VCaP (cell line): ENCODE measurements at regions not wholly inside any gene's neighbourhood (a gene's known extent, or its start where the extent isn't known, plus 50 kb on each side); places are given as distances from the start of the nearest gene placed in this dataset.

Experiments used
- H3K27ac ChIP-seq: fragments of 450-650 bp; 2 replicates; pipeline ENCODE4 v1.5.1; 2017
- TF ChIP-seq, protein P1 (sequence below): fragments of 450-650 bp; conservative IDR thresholded peaks from 2 replicates; pipeline ENCODE4 v1.5.1; 2017; ENCODE audit warnings: mild to moderate bottlenecking, moderate library complexity

DNA sequence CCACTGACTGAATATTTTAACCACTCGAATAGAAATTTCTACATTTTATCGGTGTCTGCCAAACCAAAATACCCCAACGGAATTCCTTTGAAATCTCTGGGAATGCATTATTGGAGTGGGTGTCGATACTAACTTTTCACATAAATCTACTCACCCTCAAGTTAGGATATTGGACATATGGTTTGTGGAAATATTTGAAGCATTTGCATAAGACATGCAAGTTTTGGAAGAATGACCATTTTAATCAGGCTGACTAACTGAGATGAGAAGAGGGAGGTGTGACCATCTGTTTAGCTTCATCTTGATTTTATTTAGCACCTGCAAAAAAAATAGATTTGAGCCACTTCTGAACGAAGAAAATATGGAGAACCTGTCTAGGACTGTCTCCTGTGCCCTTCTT lies 61.2 kb downstream of the KLF6 start:
- TF ChIP-seq, protein P1, sequence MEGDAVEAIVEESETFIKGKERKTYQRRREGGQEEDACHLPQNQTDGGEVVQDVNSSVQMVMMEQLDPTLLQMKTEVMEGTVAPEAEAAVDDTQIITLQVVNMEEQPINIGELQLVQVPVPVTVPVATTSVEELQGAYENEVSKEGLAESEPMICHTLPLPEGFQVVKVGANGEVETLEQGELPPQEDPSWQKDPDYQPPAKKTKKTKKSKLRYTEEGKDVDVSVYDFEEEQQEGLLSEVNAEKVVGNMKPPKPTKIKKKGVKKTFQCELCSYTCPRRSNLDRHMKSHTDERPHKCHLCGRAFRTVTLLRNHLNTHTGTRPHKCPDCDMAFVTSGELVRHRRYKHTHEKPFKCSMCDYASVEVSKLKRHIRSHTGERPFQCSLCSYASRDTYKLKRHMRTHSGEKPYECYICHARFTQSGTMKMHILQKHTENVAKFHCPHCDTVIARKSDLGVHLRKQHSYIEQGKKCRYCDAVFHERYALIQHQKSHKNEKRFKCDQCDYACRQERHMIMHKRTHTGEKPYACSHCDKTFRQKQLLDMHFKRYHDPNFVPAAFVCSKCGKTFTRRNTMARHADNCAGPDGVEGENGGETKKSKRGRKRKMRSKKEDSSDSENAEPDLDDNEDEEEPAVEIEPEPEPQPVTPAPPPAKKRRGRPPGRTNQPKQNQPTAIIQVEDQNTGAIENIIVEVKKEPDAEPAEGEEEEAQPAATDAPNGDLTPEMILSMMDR, result no peak

DNA sequence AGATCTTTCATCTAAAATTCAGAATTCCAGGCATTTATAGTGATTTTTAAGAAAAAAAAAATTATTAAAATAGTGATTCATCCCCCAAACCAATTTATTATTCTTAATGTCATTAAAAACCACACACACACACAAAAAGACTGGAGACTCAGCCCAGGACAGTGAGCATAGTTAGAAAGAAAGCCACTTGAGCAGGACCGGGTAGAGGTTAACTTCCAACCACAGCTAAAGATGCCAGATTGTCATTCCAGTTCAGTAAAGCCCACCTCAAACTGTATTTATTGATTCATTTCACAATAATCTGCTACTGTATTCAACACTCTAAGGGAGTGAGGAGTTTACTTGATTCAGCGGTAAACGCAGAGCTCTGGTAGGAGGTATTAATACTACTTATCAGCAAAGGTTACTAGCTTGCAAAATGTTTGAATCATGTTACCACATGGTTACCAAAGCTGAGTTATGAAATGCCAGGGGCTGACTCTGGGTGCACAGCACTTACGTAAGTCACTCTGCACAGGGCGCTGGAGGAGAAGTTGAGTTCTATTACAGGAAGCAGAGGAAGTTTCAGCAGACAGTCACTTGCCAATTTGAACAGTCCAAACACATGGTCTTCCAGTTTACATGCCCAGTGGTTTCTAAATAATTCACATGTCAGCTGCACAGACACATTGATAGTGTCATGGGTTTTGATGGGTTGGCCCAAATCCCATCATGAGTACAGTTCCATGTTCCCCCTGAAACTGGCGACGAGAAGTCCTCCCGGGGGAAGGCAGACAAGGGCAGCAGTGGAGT lies 64.6 kb downstream of the KLF6 start:
- TF ChIP-seq, protein P1, result no peak

More for the DNA sequence above, 61.2 kb downstream of the KLF6 start:
- H3K27ac ChIP-seq, result no peak overlapping the region

DNA sequence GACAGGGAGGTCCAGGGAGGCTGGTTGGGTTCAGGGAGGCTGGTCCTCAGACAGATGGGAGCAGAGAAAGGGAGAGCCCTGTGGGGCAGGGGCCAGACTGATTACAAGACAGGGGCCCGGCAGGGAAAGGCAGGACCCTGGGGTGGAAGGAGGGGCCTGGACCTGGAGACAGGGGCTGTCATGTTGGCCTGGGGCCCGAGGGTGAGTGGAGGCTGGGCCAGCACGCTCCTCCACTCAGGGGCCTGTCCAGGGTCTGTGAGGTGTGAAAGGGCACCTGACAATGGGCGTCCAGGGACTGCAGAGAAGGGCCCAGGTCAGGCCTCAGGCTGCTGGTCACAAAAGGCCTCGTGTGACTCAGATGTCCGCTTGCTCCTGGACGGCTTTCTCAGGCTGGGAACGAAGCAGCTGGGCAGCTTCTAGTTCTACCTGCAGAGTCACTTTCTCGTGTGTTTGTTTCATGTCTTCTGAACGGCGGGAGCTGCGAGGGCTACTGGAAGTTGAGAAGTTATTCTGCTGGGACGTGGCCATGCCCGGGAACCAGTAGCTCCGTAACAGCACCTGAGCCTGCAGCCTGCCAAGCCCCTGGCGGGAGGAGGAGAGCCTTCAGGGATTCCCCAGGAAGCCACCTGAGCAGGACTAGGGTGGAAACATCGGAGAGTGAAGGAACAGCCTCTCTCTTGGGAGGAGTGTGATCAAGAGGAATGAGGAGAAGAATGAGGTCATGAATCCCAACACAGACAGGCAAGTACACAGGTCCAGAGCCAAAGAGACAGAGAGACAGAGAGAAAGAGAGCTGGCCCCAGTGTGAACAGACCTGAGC lies 65.8 kb downstream of the KLF6 start:
- TF ChIP-seq, protein P1, result no peak
- H3K27ac ChIP-seq, result no peak overlapping the region

More for the DNA sequence above, 64.6 kb downstream of the KLF6 start:
- no peak overlapping the region for H3K27ac ChIP-seq

DNA sequence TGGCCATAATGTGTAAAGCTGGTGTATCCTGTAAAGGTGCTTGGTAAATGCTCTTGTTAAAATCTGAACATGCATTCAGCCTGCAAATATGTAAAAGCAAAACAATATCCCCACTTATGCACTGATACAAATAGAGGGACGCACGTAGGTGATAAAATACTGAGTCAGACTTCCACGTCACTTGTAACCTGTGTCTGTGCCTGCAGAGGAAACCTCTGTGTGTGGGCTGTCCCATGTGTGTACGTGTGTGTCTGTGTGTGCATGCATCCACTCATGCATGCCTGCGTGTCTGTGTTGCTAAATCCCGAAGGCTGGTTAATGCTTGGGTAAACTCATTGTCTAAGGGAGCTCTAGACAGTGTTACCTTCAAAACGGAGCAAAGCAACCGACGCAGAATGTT lies 68.9 kb downstream of the KLF6 start:
- no peak overlapping the region for H3K27ac ChIP-seq
- TF ChIP-seq, protein P1, result no peak

DNA sequence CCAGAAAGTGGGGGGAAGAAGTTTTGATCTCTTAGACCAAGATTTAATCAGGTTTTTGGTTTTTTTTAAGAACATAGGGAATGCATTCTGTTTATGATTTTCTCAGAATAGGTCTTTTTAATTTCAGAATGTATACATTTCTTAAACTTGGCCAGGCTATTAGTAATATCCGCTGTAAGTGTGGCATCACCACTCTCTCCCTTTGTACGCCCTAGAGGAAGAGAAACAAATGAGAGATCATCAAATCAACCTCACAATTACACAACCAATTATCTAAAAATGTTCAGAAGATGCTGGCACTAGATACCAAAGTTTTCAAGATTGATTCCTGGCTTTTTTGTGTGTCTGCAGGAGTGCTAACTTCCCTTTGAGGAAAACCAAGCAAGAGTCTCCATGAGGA lies 70.0 kb downstream of the KLF6 start:
- TF ChIP-seq, protein P1, result no peak
- H3K27ac ChIP-seq, result no peak overlapping the region

DNA sequence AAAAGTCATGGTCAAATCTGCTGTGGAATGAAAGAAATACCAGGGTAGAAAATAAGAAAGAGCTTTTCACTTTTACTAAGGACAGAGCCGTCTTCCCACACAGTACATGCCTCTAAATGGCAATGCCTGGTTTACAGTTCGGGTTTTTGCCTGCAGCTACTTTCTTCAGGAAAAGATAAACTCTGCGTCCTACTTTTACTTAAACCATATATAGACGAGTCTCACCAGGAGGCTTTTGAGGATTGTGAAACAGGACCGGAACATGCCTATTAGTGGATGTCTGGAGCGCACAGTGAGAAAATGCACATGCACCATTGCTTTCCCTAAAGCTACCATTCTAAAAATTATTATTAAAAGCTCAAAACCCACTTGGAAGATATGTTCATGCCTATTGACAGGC lies 70.5 kb downstream of the KLF6 start:
- TF ChIP-seq, protein P1, result no peak
- H3K27ac ChIP-seq, result no peak overlapping the region

DNA sequence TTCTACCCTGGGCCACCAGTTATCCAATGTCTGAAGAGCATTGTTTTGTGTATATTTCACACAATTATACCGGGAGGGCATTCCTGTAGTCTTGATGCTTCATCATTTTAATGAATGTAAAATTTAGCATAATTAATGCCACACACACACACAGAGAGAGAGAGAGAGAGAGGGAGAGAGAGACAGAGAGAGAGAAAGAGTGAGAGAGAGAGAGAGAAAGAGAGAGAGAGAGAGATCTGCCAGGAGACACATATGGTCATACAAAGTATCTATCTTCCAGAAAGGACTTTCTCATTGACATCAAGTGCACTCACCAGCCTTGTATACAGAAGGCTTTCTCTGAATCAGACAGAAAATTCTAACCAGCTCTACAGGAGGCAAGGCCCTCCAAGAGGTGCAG lies 72.3 kb downstream of the KLF6 start:
- TF ChIP-seq, protein P1, result no peak
- no peak overlapping the region for H3K27ac ChIP-seq
